CD4-positive, alpha-beta T cell treated with Interleukin-4 for 1 hour (primary cell): ENCODE measurements at regions not wholly inside any gene's neighbourhood (a gene's known extent, or its start where the extent isn't known, plus 50 kb on each side); places are given as distances from the start of the nearest gene placed in this dataset.

Experiments used
- DNase-seq, 2 donors: peaks; one replicate each; pipeline ENCODE4 v3.0.0-alpha.2; 2020 to 2022

GRCh38 chr14:27114180-27114579 lies 516.3 kb upstream of the NOVA1 start:
- no peak for DNase-seq

- no peak for DNase-seq
Measured at GRCh38 chr14:27123162-27123561, 525.3 kb upstream of the NOVA1 start.

- no peak for DNase-seq
Measured at GRCh38 chr14:27127838-27128237, 530.0 kb upstream of the NOVA1 start.

DNA sequence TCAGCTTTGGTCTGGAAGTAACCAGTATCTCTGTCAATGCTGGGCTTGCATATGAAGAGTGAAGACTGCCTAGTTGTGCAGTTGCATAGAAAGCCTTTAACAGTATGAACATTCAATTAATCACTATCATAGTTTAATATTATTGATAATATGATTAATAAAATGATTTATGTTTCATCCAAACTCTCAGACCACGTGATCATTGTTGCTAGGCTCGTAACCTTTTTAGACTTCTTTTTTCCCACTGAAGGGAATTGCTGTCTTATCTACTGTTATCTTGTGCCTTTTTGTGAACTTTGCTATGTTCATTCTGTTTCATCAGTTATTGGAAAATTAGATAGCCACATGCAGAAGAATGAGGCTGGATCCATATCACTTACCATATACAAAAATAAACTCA lies 536.4 kb upstream of the NOVA1 start:
- DNase-seq = no peak

GRCh38 chr14:27145170-27145569 lies 547.3 kb upstream of the NOVA1 start:
- DNase-seq = no peak

GRCh38 chr14:27148143-27148542 lies 550.3 kb upstream of the NOVA1 start:
- DNase-seq = no peak

DNA sequence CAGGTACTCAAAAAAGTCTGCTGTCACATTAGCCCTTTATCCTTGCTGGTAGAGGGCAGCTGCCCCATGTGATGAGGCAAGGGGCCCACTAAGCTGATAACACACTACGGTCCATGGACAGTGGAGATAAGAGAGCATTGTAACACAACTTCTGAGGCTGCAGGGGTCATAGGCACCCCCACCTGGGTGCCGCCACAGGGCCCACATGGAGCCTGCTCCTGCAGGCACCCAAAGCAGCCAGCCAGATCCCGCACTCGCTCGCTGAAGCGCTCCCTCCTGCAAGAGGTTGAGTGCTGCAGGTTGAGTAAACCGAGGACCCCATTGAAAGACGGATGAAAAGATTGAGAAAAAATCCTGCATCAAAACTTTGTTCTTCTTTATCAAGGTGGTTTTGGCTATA lies 566.3 kb upstream of the NOVA1 start:
- DNase-seq = no peak

- no peak for DNase-seq
Measured at GRCh38 chr14:27175489-27175888, 577.7 kb upstream of the NOVA1 start.

DNA sequence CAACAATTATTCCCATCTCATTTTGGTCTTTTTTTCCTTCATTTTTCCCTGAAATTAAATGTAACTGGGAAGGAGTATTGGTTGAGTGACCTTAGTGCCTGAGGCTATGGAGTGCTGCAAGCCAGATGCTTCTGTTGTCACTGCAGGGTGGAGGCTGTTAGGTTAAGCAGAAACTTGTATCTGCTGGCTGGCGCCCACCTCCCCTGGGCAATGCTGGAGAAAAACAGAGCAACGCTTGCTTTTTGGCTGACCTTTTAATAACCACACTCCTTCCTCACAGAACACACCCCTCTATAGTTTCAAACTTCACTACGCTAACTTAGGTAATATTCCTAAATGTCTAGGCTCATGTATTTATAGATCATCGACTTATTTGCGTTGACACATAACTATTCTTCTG lies 583.5 kb upstream of the NOVA1 start:
- DNase-seq = no peak

DNA sequence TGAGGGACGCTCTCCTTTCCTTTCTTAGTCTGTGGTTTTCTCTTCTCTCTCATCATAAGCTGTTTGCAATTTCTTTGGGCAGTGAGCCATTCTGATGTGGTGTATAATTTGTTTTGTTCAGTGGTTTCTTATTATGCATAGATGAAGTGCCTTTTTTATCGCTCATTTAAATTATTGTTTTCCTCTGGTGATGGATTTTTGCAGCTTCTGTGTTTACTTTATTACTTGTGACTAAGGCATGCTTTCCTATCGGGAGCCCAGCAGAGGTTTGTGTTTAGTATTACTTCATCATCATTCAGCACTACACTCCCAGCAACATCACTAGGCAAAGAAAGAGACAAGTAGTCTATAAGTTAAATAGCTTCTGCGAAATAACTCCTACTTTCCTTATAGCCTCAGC lies 586.6 kb upstream of the NOVA1 start:
- no peak for DNase-seq

GRCh38 chr14:27186048-27186447 lies 588.2 kb upstream of the NOVA1 start:
- no peak for DNase-seq

DNA sequence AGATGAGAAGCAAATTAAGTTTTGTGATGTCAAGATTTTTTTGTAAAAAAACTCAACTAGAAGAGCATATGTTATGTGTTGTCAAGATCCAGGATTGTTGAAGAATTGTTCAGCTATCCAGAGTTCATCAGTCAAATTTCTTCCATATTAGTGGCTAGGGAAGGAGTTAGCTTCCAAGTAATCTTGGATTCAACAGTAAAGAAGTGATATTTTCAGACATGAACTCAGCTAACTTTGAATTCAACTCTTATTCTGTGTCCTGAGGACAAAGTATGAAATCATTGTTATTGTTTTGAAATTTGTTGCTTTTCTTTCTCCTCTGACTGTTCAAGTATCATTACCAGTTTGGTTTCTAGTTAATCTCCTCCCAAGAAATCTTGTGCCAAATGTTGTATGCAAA lies 589.3 kb upstream of the NOVA1 start:
- DNase-seq = no peak

- DNase-seq = no peak
Measured at GRCh38 chr14:27190296-27190695, 592.5 kb upstream of the NOVA1 start.

- DNase-seq = no peak
Measured at GRCh38 chr14:27199272-27199671, 601.4 kb upstream of the NOVA1 start.

GRCh38 chr14:27205036-27205435 lies 607.2 kb upstream of the NOVA1 start:
- no peak for DNase-seq

DNA sequence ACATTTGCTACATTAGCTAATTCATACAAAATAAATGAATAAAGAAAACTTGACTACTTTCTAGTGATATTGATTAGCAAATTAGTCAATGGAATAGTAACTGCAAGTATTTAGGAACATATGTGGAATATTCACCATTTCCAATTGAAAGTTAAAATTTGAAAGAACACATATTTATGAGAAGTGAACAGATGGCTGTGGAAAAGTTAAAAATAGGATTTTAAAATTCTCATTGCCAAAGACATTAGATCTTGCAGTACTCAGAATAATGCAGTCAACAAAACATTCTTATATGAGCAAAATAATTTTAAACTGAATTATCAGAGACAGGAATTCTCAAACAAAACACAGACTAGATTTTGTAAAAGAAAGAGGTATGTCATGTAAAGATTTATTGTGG lies 613.9 kb upstream of the NOVA1 start:
- no peak for DNase-seq

- no peak for DNase-seq
Measured at GRCh38 chr14:27222671-27223070, 624.8 kb upstream of the NOVA1 start.

DNA sequence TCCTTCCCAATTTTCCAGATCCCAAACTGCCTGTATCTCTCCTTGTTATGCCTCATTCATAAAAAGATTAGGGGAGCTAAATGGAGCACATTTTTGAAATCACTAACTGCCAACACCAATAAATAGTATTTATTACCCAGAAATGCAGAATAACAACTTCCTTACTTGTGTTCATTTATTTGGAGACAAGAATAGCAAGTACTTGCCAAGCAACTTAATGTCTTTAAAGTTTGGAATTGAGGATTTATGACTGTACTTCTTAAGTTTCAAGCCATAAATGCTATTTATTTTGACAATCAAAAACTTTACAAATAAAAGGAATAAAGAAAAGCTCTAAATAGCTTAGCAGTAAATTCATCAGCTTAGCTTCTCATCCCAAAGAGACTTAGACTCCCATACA lies 626.1 kb upstream of the NOVA1 start:
- no peak for DNase-seq

DNA sequence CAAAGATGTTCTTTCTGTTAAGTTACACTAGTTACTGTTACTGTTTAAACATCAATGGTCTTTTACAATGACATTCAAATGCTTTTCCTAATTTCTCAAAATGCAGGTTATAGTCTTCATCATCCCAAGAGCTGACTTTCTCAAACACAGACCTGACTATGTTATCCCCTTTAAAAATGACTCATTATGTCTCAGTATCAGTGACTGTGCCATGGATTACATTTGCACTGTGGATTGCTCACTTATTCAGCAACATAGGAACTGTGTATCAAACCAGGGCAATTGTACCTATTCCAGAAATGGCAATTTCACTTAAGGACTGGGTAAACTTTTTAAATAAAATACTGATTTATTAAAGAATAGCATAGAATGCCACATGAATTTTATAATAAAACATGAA lies 630.2 kb upstream of the NOVA1 start:
- no peak for DNase-seq

DNA sequence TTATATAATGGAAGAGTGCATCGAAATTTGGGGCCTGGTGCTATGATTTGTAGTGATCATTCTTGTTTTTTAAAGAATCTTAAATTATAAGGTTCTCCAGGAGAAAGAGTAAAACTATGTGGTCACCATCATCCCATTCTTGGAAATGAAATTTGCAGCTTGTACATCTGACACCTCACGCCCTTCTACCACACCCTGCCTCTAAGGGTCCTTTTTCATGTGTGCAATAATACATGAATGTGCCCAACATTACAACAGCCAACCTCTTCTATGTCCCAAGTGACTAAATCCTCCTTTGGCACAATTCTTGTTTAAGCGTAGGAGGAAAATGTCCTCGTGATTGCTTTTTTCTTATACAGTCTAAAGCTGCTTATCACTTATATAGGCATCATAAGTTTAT lies 636.5 kb upstream of the NOVA1 start:
- DNase-seq = no peak

DNA sequence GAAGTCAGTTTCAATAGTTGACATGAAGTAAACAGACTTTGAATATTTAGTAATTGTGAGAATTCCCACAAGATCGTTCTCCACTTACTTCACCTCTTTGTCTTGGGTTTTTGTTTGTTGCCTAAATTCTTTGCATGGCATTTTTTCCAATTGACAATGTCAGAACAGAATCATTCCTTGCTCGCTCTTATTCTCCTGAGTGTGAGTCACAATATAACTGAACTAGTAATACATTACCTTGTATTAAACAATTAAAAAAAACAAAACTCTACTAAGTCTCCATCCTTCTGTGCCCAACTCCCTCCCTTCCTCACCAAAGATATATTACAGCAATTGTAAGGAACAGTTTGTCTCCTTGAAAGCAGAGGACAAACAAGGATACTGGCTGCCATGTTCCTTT lies 638.8 kb upstream of the NOVA1 start:
- no peak for DNase-seq

- no peak for DNase-seq
Measured at GRCh38 chr14:27242874-27243273, 645.0 kb upstream of the NOVA1 start.

GRCh38 chr14:27243365-27243764 lies 645.5 kb upstream of the NOVA1 start:
- no peak for DNase-seq

DNA sequence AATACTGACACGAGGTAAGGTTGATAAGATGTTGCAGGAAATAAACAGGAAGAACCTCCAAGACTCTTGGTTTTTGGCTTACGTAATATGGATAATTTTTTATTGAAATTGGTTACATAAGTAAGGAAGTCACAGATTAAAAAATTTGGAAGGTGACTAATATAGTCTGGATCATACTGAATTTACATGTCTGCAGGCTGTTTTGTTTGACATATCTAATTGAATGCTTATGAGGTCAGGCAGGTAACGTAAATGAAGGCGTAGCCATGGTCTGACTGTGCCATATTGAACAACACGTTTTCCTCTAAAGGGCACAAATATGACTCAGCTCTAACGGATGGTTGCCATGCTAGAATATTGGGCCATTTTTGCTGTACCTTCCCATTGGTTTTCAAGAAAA lies 648.1 kb upstream of the NOVA1 start:
- DNase-seq = no peak

DNA sequence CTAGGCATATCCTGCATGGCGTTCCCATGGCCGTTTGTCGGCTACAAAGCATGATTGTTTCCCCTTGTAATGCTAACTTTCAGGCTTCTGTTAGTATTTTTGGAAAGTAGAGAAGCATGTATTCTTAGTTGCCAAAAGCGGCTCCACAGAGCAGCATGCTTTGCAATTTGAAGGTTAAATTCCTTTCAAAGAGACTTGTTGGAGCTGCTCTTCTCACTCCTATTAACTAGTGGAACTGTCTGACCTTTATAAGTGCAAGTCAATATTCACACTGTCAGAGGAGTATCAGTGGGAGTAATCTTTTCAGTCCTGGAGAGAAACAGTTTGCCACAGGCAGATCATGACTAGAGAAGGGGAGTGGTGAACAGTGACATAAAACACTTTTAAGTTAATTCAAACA lies 656.1 kb upstream of the NOVA1 start:
- no peak for DNase-seq

- DNase-seq = no peak
Measured at GRCh38 chr14:27256805-27257204, 659.0 kb upstream of the NOVA1 start.
